ENCODE measurements at regions not wholly inside any gene's neighbourhood (a gene's known extent, or its start where the extent isn't known, plus 50 kb on each side); places are given as distances from the start of the nearest gene placed in this dataset.

GRCh38 chrX:39826813-39827543 lies 270.8 kb downstream of the BCOR start:
- Histone ChIP-seq H3K4me2 (ENCODE audit: low read length) (peak overlapping the region; percentile 94), H3K27me3 (ENCODE audit: low read depth, low read length) (peaks cover 27% of the 10 kb centered on the region), H3K4me1 (ENCODE audit: low read length) (peaks cover 37% of the 10 kb centered on the region), H3K27ac (ENCODE audit: low read length) (no peak overlapping the region), H3K9ac (ENCODE audit: low read length) (no peak overlapping the region), H3K79me2 (ENCODE audit: low read length) (no peaks in the 10 kb centered on the region), H3K4me3 (ENCODE audit: low read length) (peak overlapping the region; percentile 69; the same call in 1 of the 2 replicates), H4K20me1 (ENCODE audit: insufficient read depth, low read length) (no peaks in the 10 kb centered on the region), H3K36me3 (replicated peaks; ENCODE audit: low read depth, low read length) (no peaks in the 10 kb centered on the region), H2AFZ (ENCODE audit: low read depth, low read length) (no peak overlapping the region; the same call in 1 of the 2 replicates), H3K9me3 (ENCODE audit: insufficient read depth, low read length) (no peaks in the 10 kb centered on the region)
- TF ChIP-seq EZH2phosphoT487 (IDR thresholded peaks at IDR 0.05; ENCODE audit: low read depth) = no peak

GRCh38 chrX:39827951-39828350 lies 269.8 kb downstream of the BCOR start:
- Histone ChIP-seq H3K4me2 (ENCODE audit: low read length) (peak overlapping the region; percentile 94), H3K36me3 (replicated peaks; ENCODE audit: low read depth, low read length) (no peaks in the 10 kb centered on the region), H2AFZ (ENCODE audit: low read depth, low read length) (no peak overlapping the region), H3K4me1 (ENCODE audit: low read length) (peaks cover 37% of the 10 kb centered on the region), H3K79me2 (ENCODE audit: low read length) (no peaks in the 10 kb centered on the region), H4K20me1 (ENCODE audit: insufficient read depth, low read length) (no peaks in the 10 kb centered on the region), H3K9me3 (ENCODE audit: insufficient read depth, low read length) (no peaks in the 10 kb centered on the region), H3K27me3 (ENCODE audit: low read depth, low read length) (peaks cover 26% of the 10 kb centered on the region), H3K9ac (ENCODE audit: low read length) (no peak overlapping the region), H3K27ac (ENCODE audit: low read length) (no peak overlapping the region), H3K4me3 (ENCODE audit: low read length) (peak overlapping the region; percentile 69)
- TF ChIP-seq EZH2phosphoT487 (IDR thresholded peaks at IDR 0.05; ENCODE audit: low read depth) (no peak), CTCF (IDR thresholded peaks at IDR 0.05; ENCODE audit: low read depth, low read length) (no peak)

- no peak overlapping the region for H3K4me3 ChIP-seq (ENCODE audit: low read length)
- TF ChIP-seq EZH2phosphoT487 (IDR thresholded peaks at IDR 0.05; ENCODE audit: low read depth) (no peak), CTCF (IDR thresholded peaks at IDR 0.05; ENCODE audit: low read depth, low read length) (no peak)
- H3K36me3 ChIP-seq (replicated peaks; ENCODE audit: low read depth, low read length) = no peaks in the 10 kb centered on the region
- peaks cover 26% of the 10 kb centered on the region for H3K27me3 ChIP-seq (ENCODE audit: low read depth, low read length)
- no peaks in the 10 kb centered on the region for H4K20me1 ChIP-seq (ENCODE audit: insufficient read depth, low read length)
- H3K27ac ChIP-seq (ENCODE audit: low read length) = no peak overlapping the region
- H2AFZ ChIP-seq (ENCODE audit: low read depth, low read length) = no peak overlapping the region
- no peak overlapping the region for H3K4me2 ChIP-seq (ENCODE audit: low read length)
- H3K79me2 ChIP-seq (ENCODE audit: low read length) = no peaks in the 10 kb centered on the region
- H3K4me1 ChIP-seq (ENCODE audit: low read length) = peaks cover 35% of the 10 kb centered on the region
- H3K9ac ChIP-seq (ENCODE audit: low read length) = no peak overlapping the region
- H3K9me3 ChIP-seq (ENCODE audit: insufficient read depth, low read length) = no peaks in the 10 kb centered on the region
These were observed 268.8 kb downstream of the BCOR start for GRCh38 chrX:39828971-39829370.

GRCh38 chrX:39829965-39830364 lies 267.8 kb downstream of the BCOR start:
- Histone ChIP-seq H4K20me1 (ENCODE audit: insufficient read depth, low read length) (no peaks in the 10 kb centered on the region), H3K9me3 (ENCODE audit: insufficient read depth, low read length) (no peaks in the 10 kb centered on the region), H3K27ac (ENCODE audit: low read length) (no peak overlapping the region), H2AFZ (ENCODE audit: low read depth, low read length) (no peak overlapping the region), H3K9ac (ENCODE audit: low read length) (no peak overlapping the region), H3K4me1 (ENCODE audit: low read length) (peaks cover 43% of the 10 kb centered on the region), H3K4me2 (ENCODE audit: low read length) (no peak overlapping the region), H3K4me3 (ENCODE audit: low read length) (no peak overlapping the region), H3K27me3 (ENCODE audit: low read depth, low read length) (peaks cover 22% of the 10 kb centered on the region), H3K79me2 (ENCODE audit: low read length) (no peaks in the 10 kb centered on the region), H3K36me3 (replicated peaks; ENCODE audit: low read depth, low read length) (no peaks in the 10 kb centered on the region)
- TF ChIP-seq EZH2phosphoT487 (IDR thresholded peaks at IDR 0.05; ENCODE audit: low read depth) (no peak), CTCF (IDR thresholded peaks at IDR 0.05; ENCODE audit: low read depth, low read length) (no peak)

Measured in OCI-LY3 (cell line).